Stimulated activated CD8-positive, alpha-beta memory T cell treated with anti-CD3 and anti-CD28 coated beads, Interleukin-2, amount 100 ng/mL, for 48 hours (primary cell): ENCODE measurements at regions not wholly inside any gene's neighbourhood (a gene's known extent, or its start where the extent isn't known, plus 50 kb on each side); places are given as distances from the start of the nearest gene placed in this dataset.

Experiments used
- DNase-seq, 2 donors: peaks; one replicate each; pipeline ENCODE4 v3.0.0-alpha.2; 2020; ENCODE audit warnings: low read depth in 2 of 2

GRCh38 chr4:58205446-58206235 is 1095.5 kb upstream of the IGFBP7 start:
- no peak for DNase-seq

DNA sequence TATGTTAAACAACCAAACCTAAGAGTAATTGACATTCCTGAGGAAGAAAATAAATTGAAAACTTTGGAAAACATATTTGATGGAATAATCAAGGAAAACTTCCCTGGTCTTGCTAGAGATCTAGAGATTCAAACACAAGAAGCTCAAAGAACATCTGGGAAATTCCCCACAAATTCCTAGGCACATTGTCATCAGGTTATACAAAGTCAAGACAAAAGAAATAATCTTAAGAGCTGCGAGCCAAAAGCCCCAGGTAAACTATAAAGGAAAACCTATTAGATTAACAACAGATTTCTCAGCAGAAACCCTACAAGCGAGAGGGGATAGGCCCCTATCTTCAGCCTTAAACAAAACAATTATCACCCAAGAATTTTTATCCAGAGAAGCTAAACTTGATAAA is 1082.0 kb upstream of the IGFBP7 start:
- no peak for DNase-seq

- no peak for DNase-seq
Observed at GRCh38 chr4:58191109-58191508, 1080.9 kb upstream of the IGFBP7 start.

DNA sequence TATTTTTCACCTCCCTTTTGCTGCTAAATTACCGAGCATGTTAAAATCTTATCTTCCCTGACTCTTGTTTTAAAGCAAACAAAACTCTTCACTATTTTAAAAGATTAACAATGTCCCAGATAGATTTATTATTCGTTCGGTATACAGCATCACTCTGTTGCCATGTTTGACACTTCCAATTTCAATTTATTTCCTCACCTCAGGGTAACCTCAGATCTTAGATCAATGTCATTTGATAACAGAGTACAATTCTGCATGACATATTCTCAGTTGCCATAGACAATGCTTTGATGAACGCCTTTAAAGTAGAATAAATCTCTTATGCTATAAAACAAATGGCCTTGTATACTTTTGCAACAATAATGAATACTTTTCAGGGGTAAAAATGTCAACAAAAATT is 1078.1 kb upstream of the IGFBP7 start:
- no peak for DNase-seq

DNA sequence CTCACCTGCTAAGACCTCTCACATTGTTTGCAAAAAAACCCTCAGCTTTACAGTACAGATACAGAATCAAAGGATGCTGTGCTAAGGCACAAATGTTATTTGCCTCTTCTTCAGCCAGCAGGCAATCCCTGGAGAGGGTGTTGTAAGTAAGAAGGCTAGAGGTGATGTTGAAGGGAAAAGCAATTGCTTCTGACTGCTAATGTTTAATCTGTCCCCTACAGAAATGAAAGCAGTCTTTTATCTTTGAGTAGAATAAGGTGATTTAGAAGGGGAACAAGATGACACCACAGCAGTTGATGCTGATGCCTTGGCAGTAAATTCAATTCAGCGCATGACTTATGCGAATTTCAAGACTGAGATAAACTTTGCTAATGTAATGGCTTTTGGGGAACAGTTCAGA is 1064.8 kb upstream of the IGFBP7 start:
- no peak for DNase-seq

GRCh38 chr4:58166490-58166889 is 1056.3 kb upstream of the IGFBP7 start:
- DNase-seq, result no peak

DNA sequence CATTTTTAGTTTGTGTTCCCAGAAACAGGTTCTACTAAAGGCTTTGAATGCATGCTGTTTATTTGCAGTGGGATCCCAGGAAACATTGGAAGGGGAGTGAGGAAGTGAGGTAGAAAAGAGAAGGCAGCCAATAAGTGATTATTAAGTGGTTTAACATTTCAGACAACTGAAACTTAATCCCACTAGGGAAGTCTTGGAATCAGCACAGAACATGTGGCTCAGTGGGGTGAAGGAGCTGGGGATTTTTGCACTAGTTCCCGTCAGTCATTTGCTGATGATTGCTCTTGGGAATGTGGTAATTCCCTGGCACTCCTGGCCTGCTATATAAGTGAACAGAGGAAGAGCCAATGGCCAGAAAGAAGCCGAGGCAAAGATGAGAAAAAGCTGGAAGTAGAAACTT is 1053.0 kb upstream of the IGFBP7 start:
- no peak for DNase-seq

GRCh38 chr4:58149404-58150085 is 1039.4 kb upstream of the IGFBP7 start:
- no peak for DNase-seq

DNA sequence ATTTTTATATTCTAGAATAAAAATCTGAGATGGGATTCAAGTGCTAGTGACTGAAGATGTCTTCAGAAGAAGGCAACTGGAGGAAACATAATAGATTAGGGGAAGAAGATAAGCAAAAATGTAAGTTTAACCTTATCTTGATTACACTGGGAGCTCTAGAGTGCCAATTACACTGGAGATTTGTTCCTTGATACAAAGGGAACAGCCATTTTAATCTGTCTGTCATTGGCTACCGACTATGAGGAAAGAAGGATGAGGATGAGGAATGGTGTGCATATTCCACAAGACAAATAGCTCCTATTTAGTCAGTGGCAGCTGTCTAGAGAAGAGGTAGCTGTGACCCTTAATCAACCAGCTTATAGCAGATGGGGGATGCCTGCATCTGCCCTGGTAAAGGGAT is 1034.5 kb upstream of the IGFBP7 start:
- no peak for DNase-seq

GRCh38 chr4:58138786-58139668 is 1028.8 kb upstream of the IGFBP7 start:
- DNase-seq, result no peak

DNA sequence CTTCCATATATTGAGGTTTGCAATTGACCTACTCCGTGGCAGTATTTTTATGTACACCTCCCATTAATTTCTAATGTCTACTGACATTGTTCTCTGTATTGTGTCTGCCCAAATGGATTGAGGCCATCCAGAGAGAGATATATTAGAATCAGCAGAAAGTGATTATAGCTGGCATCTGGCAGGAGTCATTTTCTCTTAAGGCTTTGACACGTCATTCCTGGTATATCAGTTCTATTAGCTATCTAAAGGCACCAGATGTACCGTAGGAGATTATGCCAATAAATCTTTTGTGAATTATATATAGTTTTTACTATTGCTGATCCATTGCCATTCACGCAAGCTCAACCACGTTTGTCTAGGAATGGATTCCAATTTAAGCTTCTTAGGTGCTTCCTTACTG is 1026.4 kb upstream of the IGFBP7 start:
- no peak for DNase-seq

DNA sequence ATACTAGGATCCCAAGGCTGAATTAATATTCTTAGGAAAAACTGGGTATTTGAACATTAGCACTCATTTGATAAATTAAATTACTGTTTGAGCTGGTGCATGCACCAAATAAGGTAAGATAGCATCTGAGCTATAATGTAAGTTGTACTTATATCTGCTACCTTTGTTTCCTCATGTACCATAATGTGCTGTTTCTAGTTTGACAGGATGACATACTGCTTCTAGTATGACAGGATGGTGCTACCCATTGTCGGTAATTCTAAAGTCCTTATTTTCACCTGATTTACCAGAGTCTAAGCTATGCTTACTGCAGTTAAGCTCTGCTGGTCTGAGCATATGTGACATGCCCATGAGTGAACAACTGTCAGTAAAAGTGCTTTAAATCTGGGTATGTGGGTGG is 1017.5 kb upstream of the IGFBP7 start:
- no peak for DNase-seq

- DNase-seq, result no peak
Observed at GRCh38 chr4:58119298-58119697, 1009.1 kb upstream of the IGFBP7 start.

DNA sequence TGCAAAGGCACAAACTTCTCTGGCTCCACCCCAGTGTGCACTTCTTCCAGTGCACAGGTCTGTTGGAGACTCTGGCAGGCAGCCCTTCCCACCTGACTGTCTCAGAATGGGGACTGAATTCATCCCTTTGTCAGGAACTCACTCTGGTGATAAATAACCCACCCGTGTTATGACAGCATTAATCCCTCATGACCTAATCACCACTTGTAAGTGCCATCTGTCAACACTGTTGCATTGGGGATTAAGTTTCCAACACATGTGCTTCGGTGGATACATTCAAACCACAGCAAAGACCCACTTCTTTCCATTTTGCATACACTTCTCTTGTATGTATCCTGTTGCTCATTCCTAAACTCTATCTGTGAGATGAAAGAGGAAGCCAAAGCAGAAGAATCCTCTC is 1002.9 kb upstream of the IGFBP7 start:
- no peak for DNase-seq

DNA sequence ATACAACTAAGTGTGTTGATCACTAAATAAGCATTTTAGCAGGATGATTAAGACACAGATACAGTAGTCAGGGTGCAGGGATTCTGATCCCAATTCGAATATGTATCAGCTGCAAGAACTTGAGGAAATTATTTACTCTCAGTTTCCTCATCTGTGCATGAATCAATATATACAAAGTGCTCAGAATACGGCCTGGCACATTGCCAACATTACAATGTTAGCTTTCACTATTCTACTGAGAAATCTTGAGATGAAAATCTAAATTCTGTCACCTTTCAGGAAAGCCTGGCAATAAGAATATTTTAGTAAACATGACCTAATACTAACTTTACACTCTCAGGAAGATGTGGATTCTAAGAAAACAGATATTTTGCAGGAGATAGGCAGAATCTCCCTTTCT is 1001.6 kb upstream of the IGFBP7 start:
- DNase-seq, result no peak

DNA sequence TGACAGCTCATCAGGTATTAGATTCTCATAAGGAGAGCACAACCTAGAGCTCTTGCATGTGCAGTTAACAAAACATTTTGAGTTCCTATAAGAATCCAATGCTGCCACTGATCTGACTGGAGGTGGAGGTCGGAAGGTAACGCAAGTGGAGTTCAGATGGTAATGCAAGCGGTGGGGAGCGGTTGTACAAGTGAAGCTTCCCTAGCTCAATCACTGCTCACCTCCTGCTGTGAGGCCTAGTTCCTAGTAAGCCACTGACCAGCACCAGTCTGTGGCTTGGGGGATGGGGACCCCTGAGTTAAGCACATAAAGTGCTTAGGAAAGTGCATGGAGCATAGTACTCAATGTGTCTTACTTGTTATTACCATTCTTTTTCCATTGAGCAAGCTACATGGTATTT is 983.2 kb upstream of the IGFBP7 start:
- DNase-seq, result no peak

DNA sequence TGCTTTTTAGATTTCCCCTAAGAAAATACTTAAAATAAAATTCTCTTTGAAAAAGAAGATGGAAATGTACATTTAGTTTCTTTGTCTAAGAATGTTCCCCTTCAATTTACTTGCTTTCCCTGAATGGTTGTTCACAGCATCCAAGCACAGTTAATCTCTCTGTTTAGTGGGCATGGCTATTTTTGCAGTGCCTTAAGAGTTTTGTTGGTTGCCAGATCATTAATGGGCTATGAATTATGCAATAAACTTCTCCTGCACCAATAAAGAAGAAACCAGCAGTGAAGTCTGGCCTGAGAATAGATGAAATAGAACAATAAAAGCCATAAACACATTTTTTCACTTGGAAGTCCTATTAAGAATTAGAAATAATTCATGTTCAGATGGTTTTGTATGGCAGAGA is 980.4 kb upstream of the IGFBP7 start:
- no peak for DNase-seq

DNA sequence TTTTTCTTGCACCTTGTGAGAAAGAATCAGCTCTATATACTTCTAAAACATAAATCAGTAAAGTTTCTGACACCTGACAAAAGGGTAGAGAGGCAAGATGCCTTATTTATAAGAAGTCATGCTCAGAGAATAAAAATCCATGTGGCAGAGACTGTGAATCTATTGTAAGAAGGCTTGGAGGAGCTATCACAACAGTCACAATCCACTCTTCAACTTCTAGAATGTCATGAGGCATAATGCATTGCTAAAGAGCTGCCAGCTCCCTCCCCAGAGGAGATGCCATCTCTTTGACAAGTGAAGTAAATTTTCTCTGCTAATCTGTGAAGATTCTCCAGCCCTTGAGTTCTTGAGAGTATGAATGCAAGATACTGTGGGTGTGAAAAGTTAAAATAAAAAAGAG is 971.2 kb upstream of the IGFBP7 start:
- DNase-seq, result no peak

DNA sequence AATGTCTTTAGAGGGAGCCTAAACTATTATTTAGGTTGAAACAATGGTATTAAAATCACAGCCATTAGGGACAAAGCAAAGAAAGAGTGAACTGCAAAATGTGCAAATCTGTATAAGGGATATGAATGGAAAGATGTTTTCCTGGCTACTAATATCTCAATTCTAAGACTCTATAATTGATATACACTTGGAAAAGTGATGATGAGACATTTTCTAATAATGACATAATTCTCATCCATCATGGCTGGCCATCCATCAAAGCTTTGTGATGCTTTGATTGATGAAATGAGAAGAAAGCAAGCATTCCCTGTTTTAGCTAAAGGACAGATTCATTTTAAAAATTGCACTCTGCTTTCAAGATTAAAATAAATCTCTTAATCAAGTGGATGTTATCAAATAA is 965.5 kb upstream of the IGFBP7 start:
- no peak for DNase-seq

DNA sequence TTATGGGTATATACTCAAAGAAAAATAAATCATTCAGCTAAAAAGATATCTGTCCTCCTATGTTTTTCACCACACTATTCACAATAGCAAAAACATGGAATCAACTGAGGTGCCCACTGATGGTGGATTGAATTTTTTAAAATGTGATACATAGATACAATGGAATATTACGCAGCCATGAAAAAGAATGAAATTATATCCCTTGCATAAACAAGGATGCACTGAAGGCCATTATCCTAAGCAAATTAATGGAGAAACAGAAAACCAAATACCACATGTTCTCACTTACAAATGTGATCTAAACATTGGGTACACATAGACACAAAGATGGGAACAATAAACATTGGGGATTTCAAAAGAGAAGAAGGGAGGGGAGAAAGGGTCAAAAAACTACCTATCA is 964.2 kb upstream of the IGFBP7 start:
- DNase-seq, result no peak

GRCh38 chr4:58070726-58071125 is 960.5 kb upstream of the IGFBP7 start:
- no peak for DNase-seq

GRCh38 chr4:58064653-58065052 is 954.5 kb upstream of the IGFBP7 start:
- no peak for DNase-seq
